Stimulated activated CD4-positive, alpha-beta T cell treated with anti-CD3 and anti-CD28 coated beads, Interleukin-15, amount 100 ng/mL, for 24 hours (primary cell): ENCODE measurements at regions not wholly inside any gene's neighbourhood (a gene's known extent, or its start where the extent isn't known, plus 50 kb on each side); places are given as distances from the start of the nearest gene placed in this dataset.
"Not testable (repeated sequence)": the region's sequence is repeated elsewhere in the genome, so short reads cannot be mapped to it uniquely, and the experiment has no call there.

Experiments used
- DNase-seq: peaks from one replicate; pipeline ENCODE4 v3.0.0-alpha.2; 2020

GRCh38 chr1:223001653-223002634, 141.1 kb downstream of the TLR5 start:
- no peak for DNase-seq

- DNase-seq: no peak
Measured at GRCh38 chr1:223003549-223003948, 139.5 kb downstream of the TLR5 start.

GRCh38 chr1:223006371-223006770, 136.7 kb downstream of the TLR5 start:
- DNase-seq: no peak

- no peak for DNase-seq
Measured at GRCh38 chr1:223006917-223007648, 136.0 kb downstream of the TLR5 start.

- no peak for DNase-seq
Measured at GRCh38 chr1:223007935-223008334, 135.1 kb downstream of the TLR5 start.

- DNase-seq: no peak
Measured at GRCh38 chr1:223008808-223009207, 134.2 kb downstream of the TLR5 start.

GRCh38 chr1:223009406-223009805, 133.6 kb downstream of the TLR5 start:
- DNase-seq: no peak

- no peak for DNase-seq
Measured at GRCh38 chr1:223010582-223011504, 132.2 kb downstream of the TLR5 start.

GRCh38 chr1:223011505-223011856, 131.6 kb downstream of the TLR5 start:
- no peak for DNase-seq

- DNase-seq: no peak
Measured at GRCh38 chr1:223012176-223012788, 130.8 kb downstream of the TLR5 start.

- no peak for DNase-seq
Measured at GRCh38 chr1:223012938-223013337, 130.1 kb downstream of the TLR5 start.

- DNase-seq: no peak
Measured at GRCh38 chr1:223014142-223014873, 128.7 kb downstream of the TLR5 start.

GRCh38 chr1:223016381-223016780, 126.7 kb downstream of the TLR5 start:
- DNase-seq: no peak

GRCh38 chr1:223016890-223017289, 126.2 kb downstream of the TLR5 start:
- no peak for DNase-seq

GRCh38 chr1:223017291-223017690, 125.8 kb downstream of the TLR5 start:
- no peak for DNase-seq

- DNase-seq: no peak
Measured at GRCh38 chr1:223018534-223018933, 124.5 kb downstream of the TLR5 start.

GRCh38 chr1:223019256-223019655, 123.8 kb downstream of the TLR5 start:
- no peak for DNase-seq

- DNase-seq: no peak
Measured at GRCh38 chr1:223020770-223021169, 122.3 kb downstream of the TLR5 start.

GRCh38 chr1:223022641-223023473, 120.2 kb downstream of the TLR5 start:
- no peak for DNase-seq

GRCh38 chr1:223023863-223024262, 119.2 kb downstream of the TLR5 start:
- no peak for DNase-seq

- DNase-seq: not testable (repeated sequence)
Measured at GRCh38 chr1:223024486-223024885, 118.6 kb downstream of the TLR5 start.
